ENCODE measurements at regions not wholly inside any gene's neighbourhood (a gene's known extent, or its start where the extent isn't known, plus 50 kb on each side); places are given as distances from the start of the nearest gene placed in this dataset.

DNA sequence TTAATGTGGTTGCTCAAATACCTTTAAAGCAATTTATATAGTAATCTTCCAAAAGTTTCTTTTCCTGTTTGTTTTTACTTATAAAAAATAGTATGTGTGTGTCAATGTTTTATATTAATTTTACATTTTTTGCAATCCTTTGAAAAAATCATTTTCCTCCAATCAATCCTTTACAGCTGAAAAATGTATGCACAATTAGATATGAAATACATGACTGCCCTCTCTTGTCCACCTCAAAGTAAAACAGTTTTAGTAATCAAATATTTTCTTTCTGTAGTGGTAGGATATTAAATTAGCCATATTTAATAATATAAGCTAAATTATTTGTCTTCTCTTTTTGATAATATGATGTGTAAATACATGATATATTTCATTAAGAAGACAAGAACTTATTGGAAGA lies 269.9 kb downstream of the ADAMTS20 start:
- no peak for FAIRE-seq
- peak; percentile 63 for TF ChIP-seq CTCF (IDR thresholded peaks at IDR 0.05; ENCODE audit: insufficient read depth, missing control alignments)
- no peak for DNase-seq (ENCODE audit: insufficient read length, low spot score)

DNA sequence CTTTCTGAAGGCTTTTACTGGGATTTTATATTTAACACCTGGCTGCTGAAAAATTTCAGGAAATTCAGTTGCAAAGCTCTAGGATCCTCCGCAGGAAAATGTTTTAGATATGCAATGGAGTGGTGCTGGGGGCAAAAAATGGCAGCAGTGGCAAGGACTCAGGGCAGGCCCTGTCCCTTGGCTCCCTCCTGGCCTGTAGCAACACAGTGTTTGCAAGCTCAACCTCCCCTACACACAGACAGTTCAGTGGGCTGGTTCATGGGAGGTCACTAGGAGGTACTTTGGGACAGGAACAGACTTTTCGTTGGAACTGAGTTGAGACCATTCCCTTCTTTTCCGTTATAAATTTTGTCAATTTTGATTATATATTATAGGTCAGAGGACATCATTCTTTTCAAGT lies 270.4 kb downstream of the ADAMTS20 start:
- FAIRE-seq (no peak), DNase-seq (ENCODE audit: insufficient read length, low spot score) (no peak)
- TF ChIP-seq CTCF (IDR thresholded peaks at IDR 0.05; ENCODE audit: insufficient read depth, missing control alignments), result no peak

- FAIRE-seq (no peak), DNase-seq (ENCODE audit: insufficient read length, low spot score) (no peak)
- TF ChIP-seq CTCF (IDR thresholded peaks at IDR 0.05; ENCODE audit: insufficient read depth, missing control alignments), result no peak
Observed at GRCh38 chr12:43278541-43278832, 273.5 kb downstream of the ADAMTS20 start.

DNA sequence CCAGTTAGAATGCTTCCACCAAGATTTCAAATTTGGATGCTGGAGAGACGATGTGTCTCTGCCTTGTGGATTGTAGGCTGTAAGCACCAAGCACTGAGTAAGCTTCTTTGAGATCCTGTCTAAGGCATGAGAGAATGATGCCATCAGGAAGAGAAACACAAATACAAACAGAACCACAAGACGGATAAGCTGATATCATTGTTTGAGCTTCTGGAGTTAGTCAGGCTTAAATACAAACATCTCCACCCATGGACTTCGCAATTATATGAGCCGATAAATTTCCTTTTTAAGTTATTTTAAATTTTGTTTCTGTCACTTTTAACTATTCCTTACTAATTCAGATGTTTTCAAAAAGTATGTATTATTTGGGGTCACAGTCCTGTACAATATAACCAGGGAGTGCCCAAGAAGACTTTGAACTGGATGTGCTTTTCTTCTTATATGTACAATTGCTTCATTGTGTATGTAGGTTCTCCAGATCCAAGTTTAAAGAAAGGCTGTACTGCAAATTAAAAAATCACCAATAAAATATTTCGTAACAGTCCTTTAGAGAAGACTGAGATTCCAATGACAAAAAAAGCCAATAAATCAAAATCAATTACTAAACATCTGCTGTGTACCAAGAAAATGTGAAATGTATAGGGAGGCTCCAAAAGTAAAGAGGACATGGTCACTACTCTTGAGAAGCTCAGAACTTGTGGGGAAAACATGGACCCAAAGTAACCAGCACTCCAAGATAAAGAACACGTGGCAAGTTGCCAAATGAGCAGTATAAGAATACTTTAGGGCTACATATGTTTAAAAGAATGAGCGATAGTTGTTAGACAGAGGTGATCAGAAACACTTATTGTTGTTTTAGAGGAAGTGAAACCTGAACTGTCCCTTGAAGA lies 274.1 kb downstream of the ADAMTS20 start:
- FAIRE-seq (no peak), DNase-seq (ENCODE audit: insufficient read length, low spot score) (no peak)
- no peak for TF ChIP-seq CTCF (IDR thresholded peaks at IDR 0.05; ENCODE audit: insufficient read depth, missing control alignments)

GRCh38 chr12:43273467-43273866 lies 278.5 kb downstream of the ADAMTS20 start:
- FAIRE-seq, result no peak
- DNase-seq (ENCODE audit: insufficient read length, low spot score), result no peak
- no peak for TF ChIP-seq CTCF (IDR thresholded peaks at IDR 0.05; ENCODE audit: insufficient read depth, missing control alignments)

GRCh38 chr12:43271659-43272058 lies 280.3 kb downstream of the ADAMTS20 start:
- FAIRE-seq (no peak), DNase-seq (ENCODE audit: insufficient read length, low spot score) (no peak)
- TF ChIP-seq CTCF (IDR thresholded peaks at IDR 0.05; ENCODE audit: insufficient read depth, missing control alignments), result no peak

- no peak for FAIRE-seq
- DNase-seq (ENCODE audit: insufficient read length, low spot score), result no peak
- TF ChIP-seq CTCF (IDR thresholded peaks at IDR 0.05; ENCODE audit: insufficient read depth, missing control alignments), result no peak
Observed at GRCh38 chr12:43267818-43268217, 284.2 kb downstream of the ADAMTS20 start.
